Right lobe of liver (tissue), 4 donors: ENCODE measurements at regions not wholly inside any gene's neighbourhood (a gene's known extent, or its start where the extent isn't known, plus 50 kb on each side); places are given as distances from the start of the nearest gene placed in this dataset.

ENCODE experiments used
- CTCF ChIP-seq, 4 donors: fragments of 200-600 bp in 3 of 4; fragments of 450-650 bp in 1 of 4; IDR thresholded peaks; one replicate each; pipeline versions ENCODE4 v1.5.1 to v1.8.0; 2016 to 2022; ENCODE audit warnings: antibody characterized with exemption in 4 of 4, mild to moderate bottlenecking in 2 of 4
- POLR2A ChIP-seq: fragments of 450-650 bp; IDR thresholded peaks from one replicate; pipeline ENCODE4 v1.6.1; 2017; ENCODE audit warnings: antibody characterized with exemption, mild to moderate bottlenecking
- donor health status: DM: no; HTN: no; CAD: no.
- donor health status: DM: no; HTN: no; CAD: no.
- donor health status: DM: no; HTN: yes; CAD: no.

- no peak for TF ChIP-seq CTCF (IDR thresholded peaks at IDR 0.05)
- no peak for TF ChIP-seq POLR2A
Observed at GRCh38 chr15:34650177-34650576, 66.7 kb upstream of the GOLGA8B start.
